HG02571 (cell line): ENCODE measurements at regions not wholly inside any gene's neighbourhood (a gene's known extent, or its start where the extent isn't known, plus 50 kb on each side); places are given as distances from the start of the nearest gene placed in this dataset.

ENCODE experiments used
- ATAC-seq: cut with Tn5 transposase; IDR thresholded peaks from one replicate; pipeline ENCODE4 v1.9.1; 2021; ENCODE audit warnings: mild to moderate bottlenecking, moderate library complexity; ENCODE audit not compliant: unreplicated experiment

DNA sequence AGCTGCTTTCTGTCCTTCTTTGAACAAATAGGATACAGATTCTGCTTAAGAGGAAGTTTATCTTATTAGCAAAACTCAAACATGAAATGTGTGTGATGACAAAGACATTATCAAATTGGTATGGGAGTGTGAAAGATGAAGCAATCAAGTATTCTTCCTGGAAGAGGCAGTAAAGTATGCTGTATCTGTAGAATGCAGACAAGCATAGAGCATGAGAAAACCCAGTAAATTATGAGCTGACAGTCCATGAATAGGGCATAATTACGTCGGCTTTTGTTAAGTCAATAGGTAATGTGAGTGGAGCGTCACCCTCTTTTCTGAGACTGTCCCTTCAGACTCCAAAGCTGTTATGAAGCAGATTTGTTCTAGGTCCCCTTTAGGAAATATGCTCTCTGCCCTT is 458.6 kb upstream of the NWD2 start:
- ATAC-seq, result no peak

DNA sequence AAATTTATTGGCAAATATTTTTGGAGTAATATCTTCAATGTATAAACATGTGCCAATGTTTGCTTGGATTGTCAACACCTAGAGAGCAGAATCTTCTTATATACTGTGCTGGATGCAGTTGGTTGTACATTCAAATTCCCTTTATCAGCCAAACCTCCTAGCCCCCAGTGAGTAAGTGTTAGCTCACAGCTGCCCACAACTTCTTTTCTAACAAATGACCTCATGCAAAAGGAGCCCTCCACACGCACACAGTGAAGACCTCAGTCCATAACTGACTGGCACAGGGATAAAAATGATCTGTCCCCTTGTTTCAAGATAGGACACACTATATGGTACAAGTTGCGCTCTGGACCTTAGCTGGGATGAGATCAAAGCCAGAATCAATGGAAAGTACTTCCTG is 458.0 kb upstream of the NWD2 start:
- no peak for ATAC-seq

- no peak for ATAC-seq
Observed at GRCh38 chr4:36794716-36795115, 449.8 kb upstream of the NWD2 start.

DNA sequence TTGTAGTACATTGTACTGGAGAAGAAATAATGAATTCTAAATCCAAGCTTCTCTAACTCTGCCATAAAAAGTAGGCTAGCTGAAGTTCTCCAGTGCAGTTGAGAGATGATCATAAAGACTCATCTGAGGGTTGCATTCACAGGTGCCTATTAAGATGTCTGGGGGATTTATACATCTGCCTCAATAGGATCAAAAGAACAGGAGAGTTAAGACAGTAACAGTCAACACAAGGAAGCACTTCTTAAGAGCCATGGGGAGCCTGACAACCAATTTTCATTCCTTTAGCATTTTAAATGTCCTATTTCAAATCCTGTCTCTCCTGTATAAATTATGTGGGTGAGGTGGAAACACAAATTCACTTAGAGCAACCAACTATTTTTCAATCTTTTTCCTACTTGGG is 432.4 kb upstream of the NWD2 start:
- ATAC-seq, result no peak

DNA sequence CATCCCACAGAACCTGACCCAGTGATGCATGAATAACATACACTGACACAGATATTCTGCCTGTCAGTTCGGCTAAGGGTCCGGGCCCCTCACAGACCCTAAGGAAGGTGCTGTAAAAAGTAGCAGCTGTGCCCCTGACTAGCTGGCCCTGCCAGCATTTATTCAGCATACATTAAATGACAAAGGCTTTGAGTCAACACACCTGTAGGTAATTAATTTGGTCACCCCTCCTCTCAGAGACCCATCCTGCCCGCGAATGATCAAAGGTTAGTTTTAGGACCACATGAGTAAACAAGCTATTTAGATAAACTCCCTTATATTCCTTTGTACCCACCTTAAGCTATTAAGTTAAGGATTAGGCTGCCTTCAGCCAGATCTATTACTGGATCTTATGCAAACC is 429.0 kb upstream of the NWD2 start:
- ATAC-seq, result no peak

- ATAC-seq, result no peak
Observed at GRCh38 chr4:36823199-36823967, 421.2 kb upstream of the NWD2 start.

DNA sequence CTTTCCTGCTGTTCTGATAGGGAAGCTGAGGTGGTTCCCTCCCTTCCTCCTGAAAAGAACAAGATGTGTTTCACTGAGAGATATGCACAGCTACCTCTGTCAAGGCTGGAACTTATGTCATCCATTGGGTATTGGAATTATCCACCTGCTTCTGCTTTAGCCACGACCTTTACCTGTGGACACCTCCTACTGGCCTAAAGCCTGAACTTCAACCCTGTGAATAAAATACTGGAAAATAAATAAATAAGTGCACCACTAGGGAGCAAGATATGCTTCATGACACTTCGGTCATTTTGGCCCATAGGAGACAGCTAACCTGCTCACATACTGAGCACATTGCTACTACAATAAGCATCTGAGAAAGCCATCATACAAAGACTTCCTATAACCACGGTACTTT is 419.9 kb upstream of the NWD2 start:
- ATAC-seq, result no peak

DNA sequence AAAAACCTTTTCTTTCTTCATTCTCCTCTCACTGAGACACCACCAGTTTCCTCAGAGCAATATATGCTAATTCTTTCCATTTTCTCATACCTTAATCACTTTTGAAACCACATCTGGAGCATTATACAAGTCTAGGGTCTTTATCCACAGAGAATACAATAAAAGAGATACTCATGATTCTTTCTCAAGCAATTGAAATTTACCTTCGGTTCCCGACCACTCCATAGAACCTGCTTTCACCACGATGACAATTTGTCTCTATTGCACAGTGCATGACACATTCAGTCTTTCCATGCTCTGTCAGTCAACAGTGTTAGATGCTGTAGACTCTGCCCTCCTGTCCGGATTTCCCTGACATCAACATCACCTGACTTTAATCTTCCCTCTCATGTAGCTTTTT is 409.3 kb upstream of the NWD2 start:
- no peak for ATAC-seq

- no peak for ATAC-seq
Observed at GRCh38 chr4:36841583-36842326, 402.8 kb upstream of the NWD2 start.

DNA sequence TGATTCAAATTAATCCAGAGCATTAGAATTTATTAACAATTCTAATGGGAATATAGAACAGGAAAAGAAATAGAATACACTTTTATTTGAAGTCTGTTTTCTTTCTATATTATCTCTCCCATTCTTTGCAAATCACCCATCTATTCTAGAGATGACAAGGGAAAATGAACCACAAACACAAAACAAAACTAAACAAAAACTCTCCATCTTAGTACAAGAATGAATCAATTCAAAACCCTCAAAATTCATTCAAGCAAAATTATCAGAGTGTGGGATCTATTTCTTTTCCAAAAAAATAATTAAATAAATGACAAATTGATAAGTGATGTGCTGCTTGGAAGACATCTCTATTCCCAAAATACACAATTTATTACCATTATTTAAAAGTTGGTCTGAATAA is 400.1 kb upstream of the NWD2 start:
- no peak for ATAC-seq

DNA sequence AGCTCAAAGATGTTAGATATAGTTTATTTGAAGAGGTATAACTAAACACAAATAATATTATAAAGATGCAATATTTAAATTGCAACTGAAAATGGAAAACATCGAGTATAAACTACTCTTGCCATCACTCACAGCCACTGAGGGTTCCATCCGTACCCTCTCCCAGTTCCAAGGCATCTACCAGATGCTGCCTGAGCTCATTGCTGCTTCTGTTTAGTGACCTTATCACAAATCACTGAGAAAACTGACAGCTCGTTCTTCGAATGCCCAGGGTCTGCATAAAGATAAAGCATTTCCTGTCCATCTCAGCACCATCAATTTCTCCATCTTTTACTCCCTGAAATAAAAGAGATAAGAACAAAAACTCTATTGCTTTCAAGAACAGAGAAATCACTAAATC is 391.7 kb upstream of the NWD2 start:
- no peak for ATAC-seq

DNA sequence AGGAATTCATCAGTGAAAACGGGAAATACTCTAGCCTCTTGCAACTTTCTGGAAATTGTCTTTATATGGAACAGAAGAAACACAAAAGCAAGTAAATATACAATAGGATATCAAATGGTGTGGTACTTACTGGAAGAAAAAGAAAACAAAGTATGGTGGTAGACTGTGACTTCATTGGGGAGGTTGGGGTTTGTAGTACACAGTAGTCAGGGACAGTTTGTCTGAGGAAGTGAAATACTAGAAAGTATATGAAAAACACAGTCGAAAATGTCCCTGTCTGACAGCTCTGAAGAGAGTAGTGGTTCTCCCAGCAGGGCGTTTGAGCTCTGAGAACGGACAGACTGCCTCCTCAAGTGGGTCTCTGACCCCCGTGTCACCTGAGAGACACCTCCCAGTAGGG is 390.0 kb upstream of the NWD2 start:
- peak; percentile 56 for ATAC-seq

DNA sequence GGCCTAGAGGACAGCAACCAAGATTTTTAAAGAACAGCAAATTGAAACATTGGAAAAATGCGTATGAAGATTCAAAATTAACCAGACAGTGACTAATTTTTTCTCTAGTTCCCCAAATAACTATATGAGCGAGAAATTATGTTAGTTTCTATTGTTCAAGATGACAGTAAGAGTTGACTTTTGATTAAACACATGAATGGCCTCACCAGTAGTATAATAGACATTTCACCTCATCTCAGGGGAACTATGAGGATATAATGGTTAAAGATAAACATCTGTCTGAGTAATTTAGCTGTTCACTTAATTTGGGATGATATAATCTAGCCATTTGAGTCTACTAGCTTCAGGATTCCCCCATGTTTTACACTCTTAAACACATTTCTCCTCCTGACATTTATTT is 380.9 kb upstream of the NWD2 start:
- ATAC-seq, result no peak

GRCh38 chr4:36870121-36870520 is 374.4 kb upstream of the NWD2 start:
- no peak for ATAC-seq

- no peak for ATAC-seq
Observed at GRCh38 chr4:36872679-36873078, 371.9 kb upstream of the NWD2 start.

DNA sequence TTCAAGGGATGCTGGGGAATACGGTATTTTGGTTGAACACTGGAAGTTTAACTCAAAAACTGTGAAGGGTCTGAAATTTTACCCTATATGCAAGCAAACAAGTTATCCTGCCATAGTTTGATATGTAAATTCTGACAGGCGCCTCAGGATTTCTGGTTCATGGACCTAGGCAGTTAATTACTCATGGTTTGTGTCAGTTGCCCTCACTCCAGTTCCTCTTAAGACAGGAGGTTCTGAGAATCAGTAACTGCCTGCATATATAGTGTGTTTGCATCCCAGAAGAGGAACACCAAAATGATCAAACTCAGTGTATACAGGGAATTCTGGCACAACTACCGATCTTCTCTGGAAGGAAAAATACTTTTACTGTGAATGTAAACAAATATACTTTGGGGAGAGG is 360.4 kb upstream of the NWD2 start:
- no peak for ATAC-seq

DNA sequence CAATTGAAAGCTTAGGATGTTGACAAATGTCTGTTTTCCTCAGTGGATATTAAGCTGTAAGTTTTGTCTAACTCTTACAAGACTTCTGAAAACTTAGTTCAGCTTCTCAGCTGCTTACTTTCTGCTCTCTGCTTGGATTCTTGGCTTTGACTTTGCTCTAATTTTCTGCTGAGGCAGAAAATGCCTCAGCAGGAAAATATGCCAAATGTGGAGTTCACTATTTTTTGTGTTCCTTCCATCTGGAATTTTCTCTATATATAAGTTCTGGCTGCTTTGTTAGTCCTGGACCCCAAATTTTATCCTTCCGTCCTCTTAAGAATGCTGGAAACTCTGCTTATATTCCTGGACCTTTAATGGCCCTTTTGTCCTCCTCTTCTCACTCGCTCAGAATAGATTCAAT is 352.6 kb upstream of the NWD2 start:
- ATAC-seq, result no peak

- no peak for ATAC-seq
Observed at GRCh38 chr4:36900446-36900987, 344.0 kb upstream of the NWD2 start.

DNA sequence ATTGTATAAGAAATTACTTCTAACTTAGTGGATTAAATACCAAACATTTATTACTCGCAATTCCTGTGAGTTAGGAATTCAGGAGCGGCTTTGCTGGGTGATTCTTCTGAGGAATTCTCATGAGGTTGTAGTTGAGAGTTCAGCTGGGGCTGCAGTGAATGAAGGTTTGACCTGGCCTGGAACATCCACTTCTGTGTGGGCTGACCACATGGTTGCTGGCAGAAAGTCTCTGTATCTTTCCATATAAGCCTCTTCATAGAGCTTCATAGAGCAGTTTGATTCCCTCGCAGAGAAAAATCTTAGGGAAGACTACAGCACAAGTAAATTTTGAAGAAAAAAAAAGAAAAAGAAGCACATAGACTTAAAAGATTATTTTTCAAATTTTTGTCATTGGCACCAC is 339.7 kb upstream of the NWD2 start:
- ATAC-seq, result no peak

DNA sequence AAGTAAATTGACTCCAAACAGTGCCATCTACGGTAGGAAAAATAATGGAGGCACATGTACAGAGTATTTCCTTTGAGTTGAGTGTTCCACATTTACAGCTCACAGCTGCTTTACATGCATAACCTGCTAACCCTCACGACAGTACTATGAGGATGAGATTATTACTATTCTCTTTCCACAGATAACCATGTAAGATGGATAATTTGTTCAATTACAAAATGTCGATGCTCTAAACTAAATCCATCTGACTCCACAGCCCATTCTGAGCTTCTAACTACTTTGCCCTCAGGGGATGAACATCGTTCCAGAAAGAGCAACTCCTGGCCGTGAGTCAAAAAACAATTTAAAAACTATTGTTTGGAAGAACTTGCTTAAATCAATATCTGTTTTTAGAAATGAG is 330.4 kb upstream of the NWD2 start:
- no peak for ATAC-seq

- ATAC-seq, result no peak
Observed at GRCh38 chr4:36915717-36916116, 328.8 kb upstream of the NWD2 start.

DNA sequence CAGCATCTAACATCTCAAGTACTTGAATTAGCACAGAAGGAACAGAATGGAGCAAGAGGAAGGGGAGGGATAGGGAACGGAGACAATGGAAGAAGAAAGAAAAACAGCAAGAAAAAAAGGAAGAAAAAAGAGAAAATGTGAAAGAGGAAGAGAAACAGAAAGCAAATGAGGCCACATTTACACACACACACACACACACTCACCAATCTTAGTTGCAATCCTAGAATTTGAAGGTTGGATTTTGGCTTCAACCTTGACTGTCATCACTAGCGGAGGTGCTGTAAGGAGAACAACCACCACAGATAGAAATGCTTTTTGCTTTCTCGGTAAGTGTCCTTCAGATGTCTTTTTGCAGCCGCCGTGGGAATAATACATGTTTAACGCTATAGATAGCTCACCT is 327.1 kb upstream of the NWD2 start:
- ATAC-seq, result no peak
